GM12872 (cell line): ENCODE measurements at regions not wholly inside any gene's neighbourhood (a gene's known extent, or its start where the extent isn't known, plus 50 kb on each side); places are given as distances from the start of the nearest gene placed in this dataset.

Source experiments
- TF ChIP-seq, protein P1 (sequence below): IDR thresholded peaks from 3 replicates; pipeline ENCODE4 v1.5.1; 2011; ENCODE audit warnings: low read depth, mild to moderate bottlenecking, low read length, moderate library complexity; ENCODE audit not compliant: insufficient read depth

DNA sequence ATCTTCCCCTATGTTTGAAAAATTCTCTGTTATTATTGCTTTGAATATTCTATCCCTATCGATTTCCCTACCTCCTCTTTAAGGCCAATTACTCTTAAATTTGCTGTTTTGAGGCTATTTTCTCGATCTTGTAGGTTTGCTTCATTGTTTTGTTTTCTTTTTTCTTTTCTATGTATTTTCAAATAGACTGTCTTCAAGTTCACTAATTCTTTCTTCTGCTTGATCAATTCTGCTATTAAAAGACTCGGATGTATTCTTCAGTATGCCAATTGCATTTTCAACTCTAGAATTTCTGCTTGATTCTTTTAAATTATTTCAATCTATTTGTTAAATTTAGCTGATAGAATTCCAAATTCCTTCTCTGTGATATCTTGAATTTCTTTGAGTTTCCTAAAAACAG lies 144.0 kb upstream of the NANOGP8 start:
- TF ChIP-seq, protein P1, sequence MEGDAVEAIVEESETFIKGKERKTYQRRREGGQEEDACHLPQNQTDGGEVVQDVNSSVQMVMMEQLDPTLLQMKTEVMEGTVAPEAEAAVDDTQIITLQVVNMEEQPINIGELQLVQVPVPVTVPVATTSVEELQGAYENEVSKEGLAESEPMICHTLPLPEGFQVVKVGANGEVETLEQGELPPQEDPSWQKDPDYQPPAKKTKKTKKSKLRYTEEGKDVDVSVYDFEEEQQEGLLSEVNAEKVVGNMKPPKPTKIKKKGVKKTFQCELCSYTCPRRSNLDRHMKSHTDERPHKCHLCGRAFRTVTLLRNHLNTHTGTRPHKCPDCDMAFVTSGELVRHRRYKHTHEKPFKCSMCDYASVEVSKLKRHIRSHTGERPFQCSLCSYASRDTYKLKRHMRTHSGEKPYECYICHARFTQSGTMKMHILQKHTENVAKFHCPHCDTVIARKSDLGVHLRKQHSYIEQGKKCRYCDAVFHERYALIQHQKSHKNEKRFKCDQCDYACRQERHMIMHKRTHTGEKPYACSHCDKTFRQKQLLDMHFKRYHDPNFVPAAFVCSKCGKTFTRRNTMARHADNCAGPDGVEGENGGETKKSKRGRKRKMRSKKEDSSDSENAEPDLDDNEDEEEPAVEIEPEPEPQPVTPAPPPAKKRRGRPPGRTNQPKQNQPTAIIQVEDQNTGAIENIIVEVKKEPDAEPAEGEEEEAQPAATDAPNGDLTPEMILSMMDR: no peak

DNA sequence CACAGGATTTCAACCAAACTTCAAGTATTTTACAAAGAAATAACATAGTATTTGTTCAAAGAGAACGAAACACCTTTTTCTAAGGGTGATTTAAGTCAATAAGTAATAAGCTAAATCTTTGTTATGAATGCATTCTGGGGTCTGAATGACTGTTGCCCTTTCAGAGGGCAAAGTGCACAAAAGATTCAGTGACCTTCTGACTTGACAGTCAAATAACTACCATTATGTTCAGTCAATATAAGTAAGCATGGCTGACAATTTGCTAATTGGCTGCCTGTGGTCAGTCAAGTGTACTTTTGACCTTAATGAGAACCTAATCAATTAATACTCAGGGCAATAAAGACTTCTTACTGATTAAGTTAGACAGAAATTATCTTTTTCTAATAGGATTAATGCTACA lies 133.1 kb upstream of the NANOGP8 start:
- TF ChIP-seq, protein P1: no peak

DNA sequence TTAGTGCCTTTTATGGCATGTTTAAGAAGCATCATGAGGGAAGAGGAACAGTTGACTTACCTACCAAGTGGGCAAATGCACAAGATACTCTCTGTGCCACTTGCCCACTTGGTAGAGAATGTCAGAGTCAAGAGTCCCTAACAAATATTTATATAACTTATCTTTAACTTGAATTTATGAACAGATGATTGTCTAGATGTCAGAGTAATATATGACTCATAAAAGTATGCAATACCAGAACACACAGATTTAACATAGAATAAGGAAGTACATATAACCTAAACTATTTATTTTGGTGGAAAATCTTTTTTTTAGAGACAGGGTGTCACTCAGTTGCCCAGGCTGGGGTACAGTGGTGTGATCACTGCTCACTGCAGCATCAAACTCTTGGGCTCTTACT lies 130.0 kb upstream of the NANOGP8 start:
- TF ChIP-seq, protein P1: no peak

DNA sequence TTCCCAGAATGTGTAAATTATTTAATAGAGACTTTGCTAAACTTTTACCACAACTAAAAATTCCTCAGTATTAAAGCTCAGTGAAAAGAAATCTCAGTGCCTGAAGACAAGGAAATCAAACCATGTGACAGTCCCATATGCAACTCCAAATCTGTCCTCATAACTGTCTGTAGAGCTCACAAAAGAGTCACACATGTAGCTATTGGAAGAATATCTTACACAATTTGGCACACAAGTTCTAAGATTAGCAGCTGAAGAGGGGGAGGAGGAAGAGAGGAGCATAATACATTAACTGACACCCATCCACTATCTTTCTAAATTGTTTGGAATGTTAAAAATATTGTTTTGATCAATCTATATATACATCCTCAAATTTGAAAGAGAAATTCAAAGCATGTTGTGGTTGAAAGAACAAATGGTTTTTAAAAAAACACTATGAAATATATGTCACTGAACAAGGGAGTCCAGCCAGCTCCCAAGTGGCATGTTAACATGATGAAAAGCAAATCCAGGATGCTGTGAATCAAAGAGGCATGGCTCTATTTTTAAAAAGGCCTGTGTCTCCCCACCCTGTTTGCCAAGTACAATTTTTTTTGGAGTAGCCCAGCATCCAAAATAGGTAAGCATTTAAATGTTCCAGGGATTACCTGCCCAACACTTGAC lies 126.3 kb upstream of the NANOGP8 start:
- TF ChIP-seq, protein P1: no peak

DNA sequence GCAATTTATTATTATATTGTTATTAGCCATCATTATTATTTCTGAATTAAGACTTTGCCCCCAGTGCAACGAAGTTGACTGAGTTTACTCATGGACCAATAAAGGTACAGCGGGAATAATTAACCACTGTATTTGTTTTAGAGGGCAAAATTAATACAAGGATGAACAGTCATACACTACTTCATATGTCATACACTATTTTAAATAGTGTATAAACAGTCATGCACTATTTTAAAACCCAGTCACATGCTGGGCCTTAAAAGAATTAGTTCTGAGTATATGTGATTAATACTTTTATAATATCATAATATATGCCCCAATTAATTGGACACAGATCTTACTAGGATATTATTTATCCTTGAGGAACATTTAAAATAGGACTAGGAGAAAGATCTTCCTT lies 125.3 kb upstream of the NANOGP8 start:
- TF ChIP-seq, protein P1: no peak

DNA sequence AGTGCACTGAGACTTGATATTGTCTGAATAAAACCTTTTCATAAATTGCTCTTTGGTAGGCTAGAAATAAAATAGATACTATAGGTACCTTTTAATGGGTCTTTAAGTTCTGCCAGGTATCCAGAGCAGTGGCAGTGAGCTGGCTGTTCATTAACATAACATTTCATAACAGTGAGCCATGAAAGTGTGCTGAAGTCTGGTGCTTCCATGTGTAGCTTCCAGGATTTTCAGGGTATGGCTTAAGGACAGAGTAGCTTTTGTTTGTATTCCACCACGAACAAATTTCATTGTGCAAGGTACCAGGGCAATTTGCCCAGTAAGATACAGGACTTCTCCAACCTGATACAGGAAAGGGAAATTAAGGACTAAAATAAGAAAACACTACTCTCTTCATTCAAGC lies 124.7 kb upstream of the NANOGP8 start:
- TF ChIP-seq, protein P1: no peak

DNA sequence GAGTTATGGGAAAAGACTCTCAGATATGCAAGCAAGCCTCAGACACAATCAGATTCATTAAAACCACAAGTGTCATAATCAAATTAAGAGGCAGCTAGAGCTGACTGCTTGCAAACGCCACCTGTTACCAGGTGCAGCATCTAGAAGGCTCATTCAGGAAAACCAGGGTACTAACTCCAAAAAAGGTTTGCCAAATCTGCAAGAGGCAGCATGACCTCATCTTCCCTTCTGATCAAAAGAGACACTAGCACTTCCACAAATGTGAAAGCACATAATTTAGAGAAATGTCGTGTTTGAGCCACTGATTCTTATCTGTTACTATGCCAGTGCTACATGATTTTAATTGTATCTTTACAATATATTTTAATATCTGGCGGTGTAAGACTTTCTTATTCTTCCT lies 123.3 kb upstream of the NANOGP8 start:
- TF ChIP-seq, protein P1: no peak
